Activated naive CD4-positive, alpha-beta T cell treated with anti-CD3 and anti-CD28 coated beads, Interleukin-2, amount 50 U/mL, for 24 hours (primary cell): ENCODE measurements at regions not wholly inside any gene's neighbourhood (a gene's known extent, or its start where the extent isn't known, plus 50 kb on each side); places are given as distances from the start of the nearest gene placed in this dataset.
"Not testable (repeated sequence)": the region's sequence is repeated elsewhere in the genome, so short reads cannot be mapped to it uniquely, and the experiment has no call there.

Source experiments
- H3K27ac Mint-ChIP-seq: one replicate; pipeline ENCODE4 v1.8.0; 2021; ENCODE audit warnings: mild to moderate bottlenecking, mixed read lengths
- H3K27me3 Mint-ChIP-seq: one replicate; pipeline ENCODE4 v1.8.0; 2021; ENCODE audit warnings: mixed read lengths
- H3K36me3 Mint-ChIP-seq: one replicate; pipeline ENCODE4 v1.8.0; 2021; ENCODE audit warnings: mixed read lengths
- H3K4me1 Mint-ChIP-seq: one replicate; pipeline ENCODE4 v1.8.0; 2021; ENCODE audit warnings: mixed read lengths
- H3K4me3 Mint-ChIP-seq: one replicate; pipeline ENCODE4 v1.8.0; 2021; ENCODE audit warnings: mild to moderate bottlenecking, mixed read lengths
- H3K9me3 Mint-ChIP-seq: one replicate; pipeline ENCODE4 v1.8.0; 2021; ENCODE audit warnings: mixed read lengths

GRCh38 chrX:56343219-56343618 lies 111.1 kb downstream of the KLF8 start:
- Mint-ChIP-seq H3K9me3 (no peaks in the 10 kb centered on the region), H3K4me3 (no peak overlapping the region), H3K27me3 (no peaks in the 10 kb centered on the region), H3K4me1 (peaks cover 52% of the 10 kb centered on the region), H3K27ac (no peak overlapping the region), H3K36me3 (peaks cover 2% of the 10 kb centered on the region)

GRCh38 chrX:56343664-56344063 lies 111.5 kb downstream of the KLF8 start:
- H3K27me3 Mint-ChIP-seq: no peaks in the 10 kb centered on the region
- H3K36me3 Mint-ChIP-seq: peaks cover 2% of the 10 kb centered on the region
- no peak overlapping the region for H3K27ac Mint-ChIP-seq
- peaks cover 52% of the 10 kb centered on the region for H3K4me1 Mint-ChIP-seq
- H3K9me3 Mint-ChIP-seq: no peaks in the 10 kb centered on the region
- H3K4me3 Mint-ChIP-seq: no peak overlapping the region

- peaks cover 13% of the 10 kb centered on the region for H3K4me1 Mint-ChIP-seq
- not testable (repeated sequence) for H3K27me3 Mint-ChIP-seq, H3K9me3 Mint-ChIP-seq, H3K27ac Mint-ChIP-seq, H3K4me3 Mint-ChIP-seq, H3K36me3 Mint-ChIP-seq
These were observed 126.0 kb downstream of the KLF8 start for GRCh38 chrX:56358145-56358544.

GRCh38 chrX:56365171-56365570 lies 133.0 kb downstream of the KLF8 start:
- H3K27me3 Mint-ChIP-seq, H3K36me3 Mint-ChIP-seq: not testable (repeated sequence)

GRCh38 chrX:56366901-56367300 lies 134.7 kb downstream of the KLF8 start:
- Mint-ChIP-seq H3K36me3 (peaks cover 4% of the 10 kb centered on the region), H3K4me1 (peaks cover 59% of the 10 kb centered on the region), H3K27ac (peak overlapping the region; percentile 31), H3K27me3 (no peaks in the 10 kb centered on the region), H3K9me3 (no peaks in the 10 kb centered on the region), H3K4me3 (no peak overlapping the region)

More at GRCh38 chrX:56365171-56365570, 133.0 kb downstream of the KLF8 start:
- peak overlapping the region; percentile 93 for H3K27ac Mint-ChIP-seq
- H3K4me3 Mint-ChIP-seq: peak overlapping the region; percentile 79
- not testable (repeated sequence) for H3K9me3 Mint-ChIP-seq
- H3K4me1 Mint-ChIP-seq: peaks cover 59% of the 10 kb centered on the region

GRCh38 chrX:56368962-56369361 lies 136.8 kb downstream of the KLF8 start:
- no peaks in the 10 kb centered on the region for H3K9me3 Mint-ChIP-seq
- no peaks in the 10 kb centered on the region for H3K27me3 Mint-ChIP-seq
- peak overlapping the region; percentile 39 for H3K4me3 Mint-ChIP-seq
- H3K36me3 Mint-ChIP-seq: peaks cover 4% of the 10 kb centered on the region
- H3K27ac Mint-ChIP-seq: peak overlapping the region; percentile 51
- peaks cover 54% of the 10 kb centered on the region for H3K4me1 Mint-ChIP-seq

GRCh38 chrX:56379984-56380780 lies 148.0 kb downstream of the KLF8 start:
- Mint-ChIP-seq H3K27ac (peak overlapping the region; percentile 35), H3K4me1 (peaks cover 31% of the 10 kb centered on the region)
- not testable (repeated sequence) for H3K4me3 Mint-ChIP-seq, H3K27me3 Mint-ChIP-seq, H3K9me3 Mint-ChIP-seq, H3K36me3 Mint-ChIP-seq

- Mint-ChIP-seq H3K27me3 (no peaks in the 10 kb centered on the region), H3K27ac (peak overlapping the region; percentile 68), H3K9me3 (no peaks in the 10 kb centered on the region), H3K36me3 (no peaks in the 10 kb centered on the region), H3K4me1 (peaks cover 46% of the 10 kb centered on the region), H3K4me3 (peak overlapping the region; percentile 26)
These were observed 150.1 kb downstream of the KLF8 start for GRCh38 chrX:56382278-56382677.

GRCh38 chrX:56385336-56385735 lies 153.2 kb downstream of the KLF8 start:
- Mint-ChIP-seq H3K4me1 (peaks cover 69% of the 10 kb centered on the region), H3K9me3 (no peaks in the 10 kb centered on the region), H3K27me3 (no peaks in the 10 kb centered on the region), H3K27ac (peak overlapping the region; percentile 95), H3K4me3 (peak overlapping the region; percentile 83), H3K36me3 (no peaks in the 10 kb centered on the region)

GRCh38 chrX:56385960-56386359 lies 153.8 kb downstream of the KLF8 start:
- no peaks in the 10 kb centered on the region for H3K36me3 Mint-ChIP-seq
- peak overlapping the region; percentile 95 for H3K27ac Mint-ChIP-seq
- no peaks in the 10 kb centered on the region for H3K9me3 Mint-ChIP-seq
- H3K4me3 Mint-ChIP-seq: peak overlapping the region; percentile 83
- peaks cover 72% of the 10 kb centered on the region for H3K4me1 Mint-ChIP-seq
- no peaks in the 10 kb centered on the region for H3K27me3 Mint-ChIP-seq

- Mint-ChIP-seq H3K27ac (peak overlapping the region; percentile 88), H3K36me3 (peaks cover 5% of the 10 kb centered on the region), H3K4me3 (peak overlapping the region; percentile 64), H3K4me1 (peaks cover 66% of the 10 kb centered on the region), H3K27me3 (no peaks in the 10 kb centered on the region), H3K9me3 (no peaks in the 10 kb centered on the region)
These were observed 165.5 kb downstream of the KLF8 start for GRCh38 chrX:56397636-56398035.

GRCh38 chrX:56402207-56402606 lies 161.2 kb upstream of the UBQLN2 start:
- H3K36me3 Mint-ChIP-seq: peaks cover 11% of the 10 kb centered on the region
- H3K9me3 Mint-ChIP-seq: no peaks in the 10 kb centered on the region
- no peaks in the 10 kb centered on the region for H3K27me3 Mint-ChIP-seq
- no peak overlapping the region for H3K27ac Mint-ChIP-seq
- peak overlapping the region; percentile 33 for H3K4me3 Mint-ChIP-seq
- peaks cover 67% of the 10 kb centered on the region for H3K4me1 Mint-ChIP-seq

- no peak overlapping the region for H3K4me3 Mint-ChIP-seq
- H3K27me3 Mint-ChIP-seq: no peaks in the 10 kb centered on the region
- H3K27ac Mint-ChIP-seq: no peak overlapping the region
- no peaks in the 10 kb centered on the region for H3K9me3 Mint-ChIP-seq
- H3K36me3 Mint-ChIP-seq: peaks cover 22% of the 10 kb centered on the region
- H3K4me1 Mint-ChIP-seq: peaks cover 30% of the 10 kb centered on the region
These were observed 133.8 kb upstream of the UBQLN2 start for GRCh38 chrX:56429581-56429980.

GRCh38 chrX:56451981-56452380 lies 111.4 kb upstream of the UBQLN2 start:
- not testable (repeated sequence) for H3K4me3 Mint-ChIP-seq, H3K9me3 Mint-ChIP-seq, H3K27ac Mint-ChIP-seq, H3K4me1 Mint-ChIP-seq, H3K27me3 Mint-ChIP-seq
- H3K36me3 Mint-ChIP-seq: peaks cover 17% of the 10 kb centered on the region

GRCh38 chrX:56462389-56462788 lies 101.0 kb upstream of the UBQLN2 start:
- Mint-ChIP-seq H3K36me3 (peaks cover 16% of the 10 kb centered on the region), H3K27me3 (no peaks in the 10 kb centered on the region), H3K4me1 (peaks cover 30% of the 10 kb centered on the region), H3K4me3 (no peak overlapping the region), H3K27ac (no peak overlapping the region), H3K9me3 (no peaks in the 10 kb centered on the region)

- Mint-ChIP-seq H3K36me3 (peaks cover 16% of the 10 kb centered on the region), H3K4me1 (peaks cover 26% of the 10 kb centered on the region), H3K4me3 (no peak overlapping the region), H3K27me3 (no peaks in the 10 kb centered on the region), H3K9me3 (no peaks in the 10 kb centered on the region), H3K27ac (no peak overlapping the region)
These were observed 95.0 kb upstream of the UBQLN2 start for GRCh38 chrX:56468441-56468840.

GRCh38 chrX:56494923-56495322 lies 68.5 kb upstream of the UBQLN2 start:
- not testable (repeated sequence) for H3K4me3 Mint-ChIP-seq, H3K27me3 Mint-ChIP-seq, H3K27ac Mint-ChIP-seq, H3K4me1 Mint-ChIP-seq, H3K9me3 Mint-ChIP-seq
- H3K36me3 Mint-ChIP-seq: peaks cover 25% of the 10 kb centered on the region
